A549 (cell line): ENCODE measurements at regions not wholly inside any gene's neighbourhood (a gene's known extent, or its start where the extent isn't known, plus 50 kb on each side); places are given as distances from the start of the nearest gene placed in this dataset.

Experiments used
- ATAC-seq, 2 experiments: fragments of 200-7000 bp in 1 of 2; fragments of >200 bp in 1 of 2; cut with Nextera tagmentation in 1 of 2; cut with Tn5 transposase in 1 of 2; 3 replicates each; pipeline versions ENCODE4 v1.8.0 to v1.9.1; 2018 to 2020; ENCODE audit warnings: mild to moderate bottlenecking in 1 of 2, moderate library complexity in 1 of 2
- CTCF ChIA-PET: fragments of 300-600 bp; sonication (Branson Sonifier 250); formaldehyde crosslinking; extraction: SDS; loops from one replicate; lab custom pipeline; 2021; ENCODE audit warnings: antibody characterized with exemption, inconsistent platforms; lab: Yijun Ruan, JAX
- POLR2A ChIA-PET: fragments of 350-600 bp; formaldehyde crosslinking; extraction: SDS; loops from one replicate; lab custom pipeline; 2021; ENCODE audit warnings: antibody characterized with exemption, inconsistent platforms; lab: Yijun Ruan, JAX
- DNase-seq, 2 experiments: peaks; one replicate each; pipeline versions ENCODE4 v3.0.0 to v3.0.0-alpha.2; 2011 to 2016; ENCODE audit warnings: low read depth in 1 of 2, low spot score in 1 of 2
- FAIRE-seq: peaks from 2 replicates; lab custom pipeline; 2011; peaks lifted over from hg19 to GRCh38; lab: Jason Lieb, UNC
- H3K27ac ChIP-seq, 2 experiments: fragments of >200 bp; sonication (Bioruptor Twin); formaldehyde crosslinking; 3 replicates each; pipeline ENCODE4 v1.5.1; 2016 to 2017
- H3K4me1 ChIP-seq: fragments of >200 bp; sonication (Bioruptor Twin); formaldehyde crosslinking; 3 replicates; pipeline ENCODE4 v1.6.1; 2016
- H3K4me2 ChIP-seq: fragments of >200 bp; sonication (Bioruptor Twin); formaldehyde crosslinking; 3 replicates; pipeline ENCODE4 v1.6.1; 2016
- H3K4me3 ChIP-seq: fragments of >200 bp; sonication (Bioruptor Twin); formaldehyde crosslinking; 3 replicates; pipeline ENCODE4 v1.5.1; 2016
- H3K9me3 ChIP-seq: fragments of >200 bp; sonication (Bioruptor Twin); formaldehyde crosslinking; 3 replicates; pipeline ENCODE4 v1.6.1; 2016
- BCL3 ChIP-seq: fragments of >200 bp; sonication (Bioruptor Twin); formaldehyde crosslinking; IDR thresholded peaks from 3 replicates; pipeline ENCODE4 v1.6.1; 2016
- CBX2 ChIP-seq: fragments of 200-600 bp; sonication (generic); IDR thresholded peaks from 2 replicates; pipeline ENCODE4 v1.6.1; 2016; ENCODE audit warnings: low read depth, mild to moderate bottlenecking, borderline replicate concordance
- EHMT2 ChIP-seq: fragments of 200-600 bp; sonication (generic); IDR thresholded peaks from 2 replicates; pipeline ENCODE4 v1.6.1; 2016; ENCODE audit warnings: antibody characterized with exemption, low read depth, mild to moderate bottlenecking, moderate library complexity
- ESRRA ChIP-seq: fragments of 150-350 bp; IDR thresholded peaks from 2 replicates; pipeline ENCODE4 v1.6.1; 2014; ENCODE audit warnings: mild to moderate bottlenecking, low read length, borderline replicate concordance
- FOXS1 ChIP-seq: fragments of 250-450 bp; sonication (Bioruptor Pico); IDR thresholded peaks from 2 replicates; pipeline ENCODE4 v1.5.0; 2020; ENCODE audit warnings: mild to moderate bottlenecking, moderate library complexity
- GATA3 ChIP-seq: IDR thresholded peaks from 2 replicates; pipeline ENCODE4 v1.6.1; 2012; ENCODE audit warnings: borderline replicate concordance
- HMGXB4 ChIP-seq: fragments of 250-450 bp; sonication (Bioruptor Pico); IDR thresholded peaks from 2 replicates; pipeline ENCODE4 v1.5.0; 2021; ENCODE audit warnings: mild to moderate bottlenecking, moderate library complexity, borderline replicate concordance
- HOXA7 ChIP-seq: fragments of 250-450 bp; sonication (Bioruptor Pico); IDR thresholded peaks from 2 replicates; pipeline ENCODE4 v1.5.0; 2020; ENCODE audit warnings: mild to moderate bottlenecking, moderate library complexity
- HOXB5 ChIP-seq: fragments of 250-450 bp; sonication (Bioruptor Pico); IDR thresholded peaks from 2 replicates; pipeline ENCODE4 v1.5.0; 2020; ENCODE audit warnings: mild to moderate bottlenecking, moderate library complexity
- JUN ChIP-seq, 2 experiments: fragments of >200 bp; sonication (Bioruptor Twin); formaldehyde crosslinking; IDR thresholded peaks; 2 replicates in 1 of 2; 3 replicates in 1 of 2; pipeline ENCODE4 v1.6.1; 2016 to 2017
- JUNB ChIP-seq: fragments of >200 bp; sonication (Bioruptor Twin); formaldehyde crosslinking; IDR thresholded peaks from 2 replicates; pipeline ENCODE4 v1.6.1; 2016
- PHF8 ChIP-seq: fragments of 200-600 bp; sonication (generic); IDR thresholded peaks from 2 replicates; pipeline ENCODE4 v1.6.1; 2016; ENCODE audit warnings: low read depth, mild to moderate bottlenecking, antibody characterized with exemption, moderate library complexity, borderline replicate concordance
- RARB ChIP-seq: fragments of 250-450 bp; sonication (Bioruptor Pico); IDR thresholded peaks from 2 replicates; pipeline ENCODE4 v1.8.0; 2021; ENCODE audit warnings: mild to moderate bottlenecking, moderate library complexity
- REST ChIP-seq: fragments of 200-600 bp; sonication (generic); IDR thresholded peaks from 2 replicates; pipeline ENCODE4 v1.6.1; 2016; ENCODE audit warnings: antibody characterized with exemption, mild to moderate bottlenecking, moderate library complexity
- SMC3 ChIP-seq: fragments of >200 bp; sonication (Bioruptor Twin); formaldehyde crosslinking; IDR thresholded peaks from 3 replicates; pipeline ENCODE4 v1.6.1; 2018; ENCODE audit warnings: inconsistent platforms
- USF2 ChIP-seq: fragments of 450-650 bp; IDR thresholded peaks from 2 replicates; pipeline ENCODE4 v1.6.1; 2014; ENCODE audit warnings: antibody characterized with exemption
- WGBS: methylation state at CpG from one replicate; pipeline ENCODE4 v1.1.6; 2017; ENCODE audit errors: missing lambda C conversion rate; 5-methylcytosine and 5-hydroxymethylcytosine counted together

- Histone ChIP-seq H3K4me1 (no peaks in the 10 kb centered on the region), H3K4me3 (no peak overlapping the region), H3K27ac (no peak overlapping the region), H3K4me2 (no peak overlapping the region), H3K9me3 (no peaks in the 10 kb centered on the region)
- no peak for TF ChIP-seq RARB (CRISPR knock-in tag)
- TF ChIP-seq GATA3: no peak
- TF ChIP-seq HOXB5 (CRISPR knock-in tag): no peak
- TF ChIP-seq JUNB: no peak
- no peak for TF ChIP-seq SMC3
- TF ChIP-seq JUN (IDR thresholded peaks at IDR 0.05): no peak
- TF ChIP-seq BCL3: no peak
- TF ChIP-seq FOXS1 (CRISPR knock-in tag): no peak
- TF ChIP-seq USF2: no peak
- WGBS: 2% methylated on average over 2 of the region's 2 CpGs
- FAIRE-seq (no peak), DNase-seq (no peak), ATAC-seq (no peak)
- POLR2A ChIA-PET: no interaction called here
- CTCF ChIA-PET: interaction anchor here (1.0 kb wide), 1 partner anchor 13 kb away, joined by 3 read pairs; no protein-coding TSS in a partner anchor
These were observed 115.4 kb upstream of the PPFIA2 start for GRCh38 chr12:81874586-81874985.

- ATAC-seq: no peak
- ChIA-PET CTCF (no interaction called here), POLR2A (no interaction called here)
- Histone ChIP-seq H3K4me3 (no peak overlapping the region), H3K4me2 (no peak overlapping the region), H3K27ac (no peak overlapping the region), H3K9me3 (no peaks in the 10 kb centered on the region), H3K4me1 (no peaks in the 10 kb centered on the region)
- FAIRE-seq: no peak
- TF ChIP-seq HOXB5 (CRISPR knock-in tag) (no peak), REST (no peak)
- DNase-seq: no peak
- WGBS: 6% methylated on average over 4 of the region's 4 CpGs
These were observed 115.0 kb upstream of the PPFIA2 start for GRCh38 chr12:81874166-81874565.

GRCh38 chr12:81872400-81872799 is 113.2 kb upstream of the PPFIA2 start:
- ATAC-seq (no peak), DNase-seq (no peak), FAIRE-seq (no peak)
- ChIA-PET CTCF (no interaction called here), POLR2A (no interaction called here)
- Histone ChIP-seq H3K9me3 (no peaks in the 10 kb centered on the region), H3K4me3 (no peak overlapping the region), H3K27ac (no peak overlapping the region), H3K4me2 (no peak overlapping the region), H3K4me1 (no peaks in the 10 kb centered on the region)
- TF ChIP-seq ESRRA (no peak), USF2 (no peak), EHMT2 (no peak), HOXA7 (CRISPR knock-in tag) (no peak), CBX2 (no peak), PHF8 (no peak), FOXS1 (CRISPR knock-in tag) (no peak), HMGXB4 (CRISPR knock-in tag) (no peak)
- WGBS: 0% methylated on average over 1 of the region's 1 CpG
